Fibroblast of lung (primary cell): ENCODE measurements at regions not wholly inside any gene's neighbourhood (a gene's known extent, or its start where the extent isn't known, plus 50 kb on each side); places are given as distances from the start of the nearest gene placed in this dataset.

Experiments
- CTCF ChIP-seq, 2 donors: IDR thresholded peaks in 1 of 2; conservative IDR thresholded peaks in 1 of 2; 1 replicate in 1 of 2; 2 replicates in 1 of 2; pipeline ENCODE4 v1.5.1; 2011 to 2012; ENCODE audit warnings: low read length in 2 of 2, control low read depth in 1 of 2, inconsistent platforms in 1 of 2, low read depth in 1 of 2, mild to moderate bottlenecking in 1 of 2
- EZH2 ChIP-seq: IDR thresholded peaks from 2 replicates; pipeline ENCODE4 v1.5.1; 2012; ENCODE audit warnings: low read length, control low read depth, mild to moderate bottlenecking; ENCODE audit errors: missing control alignments

GRCh38 chr6:163708466-163708865 is 293.9 kb downstream of the QKI start:
- TF ChIP-seq CTCF (conservative IDR thresholded peaks at IDR 0.05 in 1 of 2, IDR thresholded peaks at IDR 0.05 in 1 of 2; ENCODE audit: low read depth in 1 of 2, low read length in 2 of 2) (no peak), EZH2 (no peak)
